ENCODE measurements at regions not wholly inside any gene's neighbourhood (a gene's known extent, or its start where the extent isn't known, plus 50 kb on each side); places are given as distances from the start of the nearest gene placed in this dataset.

GRCh38 chr5:126098330-126099017 is 324.7 kb upstream of the GRAMD2B start:
- no peaks in the 10 kb centered on the region for H3K4me1 Mint-ChIP-seq
- TF ChIP-seq CTCF (IDR thresholded peaks at IDR 0.05; ENCODE audit: unreplicated experiment), result no peak
- no peaks in the 10 kb centered on the region for H3K36me3 Mint-ChIP-seq
- H3K4me3 Mint-ChIP-seq, result no peak overlapping the region
- no peak for DNase-seq (ENCODE audit: low spot score in 2 of 2, unreplicated experiment in 2 of 2)
- H3K9me3 Mint-ChIP-seq, result peaks cover 3% of the 10 kb centered on the region
- H3K27me3 Mint-ChIP-seq (ENCODE audit: low read depth), result peaks cover 1% of the 10 kb centered on the region
- no peak overlapping the region for H3K27ac Mint-ChIP-seq

GRCh38 chr5:126099077-126099476 is 324.1 kb upstream of the GRAMD2B start:
- no peaks in the 10 kb centered on the region for H3K36me3 Mint-ChIP-seq
- peaks cover 3% of the 10 kb centered on the region for H3K9me3 Mint-ChIP-seq
- TF ChIP-seq CTCF (IDR thresholded peaks at IDR 0.05; ENCODE audit: unreplicated experiment), result no peak

GRCh38 chr5:126100767-126101166 is 322.4 kb upstream of the GRAMD2B start:
- Mint-ChIP-seq H3K4me1 (peaks cover 3% of the 10 kb centered on the region), H3K27me3 (ENCODE audit: low read depth) (no peaks in the 10 kb centered on the region), H3K4me3 (no peak overlapping the region), H3K9me3 (peaks cover 3% of the 10 kb centered on the region), H3K27ac (no peak overlapping the region), H3K36me3 (no peaks in the 10 kb centered on the region)
- no peak for DNase-seq (ENCODE audit: low spot score in 2 of 2, unreplicated experiment in 2 of 2)
- no peak for TF ChIP-seq CTCF (IDR thresholded peaks at IDR 0.05; ENCODE audit: unreplicated experiment)

More at GRCh38 chr5:126099077-126099476, 324.1 kb upstream of the GRAMD2B start:
- Mint-ChIP-seq H3K4me1 (no peaks in the 10 kb centered on the region), H3K27me3 (ENCODE audit: low read depth) (no peaks in the 10 kb centered on the region), H3K27ac (no peak overlapping the region), H3K4me3 (no peak overlapping the region)
- DNase-seq (ENCODE audit: low spot score in 2 of 2, unreplicated experiment in 2 of 2), result no peak

GRCh38 chr5:126101901-126102300 is 321.3 kb upstream of the GRAMD2B start:
- no peaks in the 10 kb centered on the region for H3K27me3 Mint-ChIP-seq (ENCODE audit: low read depth)
- no peak for DNase-seq (ENCODE audit: low spot score in 2 of 2, unreplicated experiment in 2 of 2)
- H3K4me1 Mint-ChIP-seq, result peaks cover 3% of the 10 kb centered on the region
- no peak overlapping the region for H3K27ac Mint-ChIP-seq
- TF ChIP-seq CTCF (IDR thresholded peaks at IDR 0.05; ENCODE audit: unreplicated experiment), result no peak
- peaks cover 3% of the 10 kb centered on the region for H3K9me3 Mint-ChIP-seq
- no peaks in the 10 kb centered on the region for H3K36me3 Mint-ChIP-seq
- H3K4me3 Mint-ChIP-seq, result no peak overlapping the region

GRCh38 chr5:126103050-126103449 is 320.2 kb upstream of the GRAMD2B start:
- peaks cover 3% of the 10 kb centered on the region for H3K9me3 Mint-ChIP-seq
- no peaks in the 10 kb centered on the region for H3K36me3 Mint-ChIP-seq
- TF ChIP-seq CTCF (IDR thresholded peaks at IDR 0.05; ENCODE audit: unreplicated experiment), result no peak
- H3K27ac Mint-ChIP-seq, result no peak overlapping the region
- H3K4me1 Mint-ChIP-seq, result peaks cover 3% of the 10 kb centered on the region
- H3K4me3 Mint-ChIP-seq, result no peak overlapping the region
- DNase-seq (ENCODE audit: low spot score in 2 of 2, unreplicated experiment in 2 of 2), result no peak
- H3K27me3 Mint-ChIP-seq (ENCODE audit: low read depth), result no peaks in the 10 kb centered on the region
